IMR-90 (cell line): ENCODE measurements at regions not wholly inside any gene's neighbourhood (a gene's known extent, or its start where the extent isn't known, plus 50 kb on each side); places are given as distances from the start of the nearest gene placed in this dataset.

ENCODE experiments used
- ATAC-seq: fragments of 200-7000 bp; cut with Tn5 transposase; 2 replicates; pipeline ENCODE4 v1.9.1; 2020; ENCODE audit warnings: low read depth, mild to moderate bottlenecking, moderate library complexity
- BruUV-seq: library from RNA; stranded (reverse); fragments of 400-500 nt; replicated peaks from 2 replicates; lab custom pipeline; 2021; lab: Mats Ljungman, UMichigan
- CTCF ChIA-PET: fragments of 300-600 bp; formaldehyde crosslinking; extraction: SDS; loops from one replicate; lab custom pipeline; 2021; ENCODE audit warnings: antibody characterized with exemption; lab: Yijun Ruan, JAX
- POLR2A ChIA-PET: fragments of 300-600 bp; sonication (Branson Sonifier 250); formaldehyde crosslinking; loops from one replicate; lab custom pipeline; 2022; ENCODE audit warnings: antibody characterized with exemption; ENCODE audit not compliant: unreplicated experiment; lab: Charles Lee
- DNase-seq: peaks from one replicate; pipeline ENCODE4 v3.0.0; 2013
- H2AFZ ChIP-seq: replicated peaks from 2 replicates; pipeline ENCODE3; 2013; ENCODE audit warnings: low read length, mild to moderate bottlenecking; ENCODE audit not compliant: poor library complexity
- H2AK5ac ChIP-seq: 2 replicates; pipeline ENCODE4 v1.6.1; 2013; ENCODE audit warnings: low read depth, low read length, inconsistent platforms
- H2AK9ac ChIP-seq: replicated peaks from 2 replicates; pipeline ENCODE3; 2013; ENCODE audit warnings: mild to moderate bottlenecking, low read depth, low read length, moderate library complexity; ENCODE audit not compliant: poor library complexity
- H2BK120ac ChIP-seq: 2 replicates; pipeline ENCODE4 v1.6.1; 2013; ENCODE audit warnings: low read depth, low read length, inconsistent platforms
- H2BK15ac ChIP-seq: 3 replicates; pipeline ENCODE4 v1.6.1; 2013; ENCODE audit warnings: low read depth, low read length, inconsistent platforms
- H2BK20ac ChIP-seq: 2 replicates; pipeline ENCODE4 v1.6.1; 2013; ENCODE audit warnings: low read depth, mild to moderate bottlenecking, inconsistent platforms, low read length, moderate library complexity
- H2BK5ac ChIP-seq: 2 replicates; pipeline ENCODE4 v1.6.1; 2013; ENCODE audit warnings: mild to moderate bottlenecking, low read depth, low read length, inconsistent platforms; ENCODE audit not compliant: poor library complexity, severe bottlenecking
- H3K14ac ChIP-seq: replicated peaks from 2 replicates; pipeline ENCODE4 v1.6.1; 2013; ENCODE audit warnings: low read depth, low read length, inconsistent platforms
- H3K18ac ChIP-seq: 2 replicates; pipeline ENCODE4 v1.6.1; 2013; ENCODE audit warnings: low read depth, low read length, control low read depth
- H3K23ac ChIP-seq: 2 replicates; pipeline ENCODE4 v1.6.1; 2013; ENCODE audit warnings: low read depth, low read length, inconsistent platforms
- H3K27ac ChIP-seq: 2 replicates; pipeline ENCODE4 v1.5.1; 2013; ENCODE audit warnings: mild to moderate bottlenecking, control low read depth, low read length; ENCODE audit not compliant: insufficient read depth
- H3K27me3 ChIP-seq: 2 replicates; pipeline ENCODE4 v1.6.1; 2013; ENCODE audit warnings: low read length; ENCODE audit not compliant: control insufficient read depth, insufficient read depth
- H3K36me3 ChIP-seq: 2 replicates; pipeline ENCODE4 v1.6.1; 2013; ENCODE audit warnings: low read length, mixed read lengths; ENCODE audit not compliant: control insufficient read depth, insufficient read depth
- H3K4ac ChIP-seq: 2 replicates; pipeline ENCODE4 v1.6.1; 2013; ENCODE audit warnings: low read depth, low read length, inconsistent platforms
- H3K4me1 ChIP-seq: 2 replicates; pipeline ENCODE4 v1.6.1; 2013; ENCODE audit warnings: low read length, mixed read lengths; ENCODE audit not compliant: control insufficient read depth, insufficient read depth
- H3K4me2 ChIP-seq: 2 replicates; pipeline ENCODE4 v1.6.1; 2013; ENCODE audit warnings: low read depth, mild to moderate bottlenecking, control low read depth, low read length, moderate library complexity
- H3K4me3 ChIP-seq: 2 replicates; pipeline ENCODE4 v1.5.1; 2013; ENCODE audit warnings: low read depth, mild to moderate bottlenecking, control low read depth, low read length, moderate library complexity; ENCODE audit not compliant: insufficient read depth
- H3K56ac ChIP-seq: 2 replicates; pipeline ENCODE4 v1.6.1; 2013; ENCODE audit warnings: low read length, inconsistent platforms; ENCODE audit not compliant: insufficient read depth; ENCODE audit errors: extremely low read depth
- H3K79me1 ChIP-seq, 2 experiments: 2 replicates each; pipeline ENCODE4 v1.6.1; 2013; ENCODE audit warnings: low read length in 2 of 2, inconsistent platforms in 1 of 2, low read depth in 1 of 2
- H3K9ac ChIP-seq: 2 replicates; pipeline ENCODE4 v1.6.1; 2013; ENCODE audit warnings: low read depth, low read length, control low read depth
- H3K9me1 ChIP-seq: 2 replicates; pipeline ENCODE4 v1.6.1; 2013; ENCODE audit warnings: low read length, inconsistent platforms; ENCODE audit not compliant: insufficient read depth
- H3K9me3 ChIP-seq: 2 replicates; pipeline ENCODE4 v1.6.1; 2013; ENCODE audit warnings: low read length; ENCODE audit not compliant: control insufficient read depth, insufficient read depth
- H4K20me1 ChIP-seq: 2 replicates; pipeline ENCODE4 v1.6.1; 2013; ENCODE audit warnings: low read length, inconsistent platforms; ENCODE audit not compliant: insufficient read depth
- H4K5ac ChIP-seq: 2 replicates; pipeline ENCODE4 v1.6.1; 2013; ENCODE audit warnings: mild to moderate bottlenecking, low read depth, low read length, control low read depth
- H4K8ac ChIP-seq, 2 experiments: 2 replicates each; pipeline ENCODE4 v1.6.1; 2013; ENCODE audit warnings: low read depth in 2 of 2, low read length in 2 of 2, control low read depth in 1 of 2, inconsistent platforms in 1 of 2
- H4K91ac ChIP-seq: 2 replicates; pipeline ENCODE4 v1.6.1; 2013; ENCODE audit warnings: low read depth, low read length, inconsistent platforms; ENCODE audit not compliant: insufficient read depth
- BHLHE40 ChIP-seq: fragments of 150-350 bp; IDR thresholded peaks from 2 replicates; pipeline ENCODE4 v1.6.1; 2016; ENCODE audit warnings: mild to moderate bottlenecking, low read depth, low read length
- CEBPB ChIP-seq: IDR thresholded peaks from 2 replicates; pipeline ENCODE4 v1.6.1; 2012; ENCODE audit warnings: low read depth, low read length, improper control_type of control experiment
- CHD1 ChIP-seq: IDR thresholded peaks from 2 replicates; pipeline ENCODE4 v1.6.1; 2012; ENCODE audit warnings: low read depth, low read length, improper control_type of control experiment
- FOS ChIP-seq: fragments of 150-350 bp; IDR thresholded peaks from 2 replicates; pipeline ENCODE4 v1.6.1; 2016; ENCODE audit warnings: low read depth, low read length
- MAFK ChIP-seq: IDR thresholded peaks from 2 replicates; pipeline ENCODE4 v1.6.1; 2012; ENCODE audit warnings: low read depth, low read length, improper control_type of control experiment
- MAZ ChIP-seq: IDR thresholded peaks from 2 replicates; pipeline ENCODE4 v1.6.1; 2012; ENCODE audit warnings: low read depth, mild to moderate bottlenecking, low read length, improper control_type of control experiment, moderate library complexity, borderline replicate concordance
- MXI1 ChIP-seq: IDR thresholded peaks from 2 replicates; pipeline ENCODE4 v1.6.1; 2012; ENCODE audit warnings: low read depth, mild to moderate bottlenecking, low read length, moderate library complexity, borderline replicate concordance
- NFE2L2 ChIP-seq: fragments of 150-350 bp; IDR thresholded peaks from 2 replicates; pipeline ENCODE4 v1.6.1; 2016; ENCODE audit warnings: low read depth, mild to moderate bottlenecking, low read length
- POLR2A ChIP-seq: IDR thresholded peaks from 2 replicates; pipeline ENCODE4 v1.6.1; 2012; ENCODE audit warnings: mild to moderate bottlenecking, low read depth, low read length
- RAD21 ChIP-seq: IDR thresholded peaks from 2 replicates; pipeline ENCODE4 v1.6.1; 2012; ENCODE audit warnings: low read length, improper control_type of control experiment
- RCOR1 ChIP-seq: IDR thresholded peaks from 2 replicates; pipeline ENCODE4 v1.6.1; 2012; ENCODE audit warnings: mild to moderate bottlenecking, low read length, improper control_type of control experiment; ENCODE audit not compliant: insufficient replicate concordance
- RFX5 ChIP-seq: IDR thresholded peaks from 2 replicates; pipeline ENCODE4 v1.8.0; 2012; ENCODE audit warnings: low read depth, mild to moderate bottlenecking, low read length, moderate library complexity
- SMC3 ChIP-seq: fragments of 150-350 bp; IDR thresholded peaks from 2 replicates; pipeline ENCODE4 v1.6.1; 2016; ENCODE audit warnings: low read depth, mild to moderate bottlenecking, antibody characterized with exemption, low read length, moderate library complexity
- WGBS, 2 experiments: methylation state at CpG; one replicate each; pipeline versions ENCODE4 v1.1.5 to v1.1.7; 2013; ENCODE audit warnings: missing lambda C conversion rate in 2 of 2; ENCODE audit not compliant: insufficient read length in 1 of 2; ENCODE audit errors: extremely low coverage in 2 of 2; 5-methylcytosine and 5-hydroxymethylcytosine counted together
- dilution Hi-C: fragments of 300-500 bp; cut with HindIII; formaldehyde crosslinking; loops from one replicate; pipeline ENCODE4 v1.14.3; 2018; ENCODE audit warnings: low sequenced_read_pairs; ENCODE audit not compliant: unreplicated experiment
- in situ Hi-C: fragments of 300-500 bp; cut with MboI; formaldehyde crosslinking; loops from 3 replicates; pipeline ENCODE4 v1.14.3; 2019; ENCODE audit warnings: low sequenced_read_pairs, inconsistent platforms, mixed read lengths
- intact Hi-C: fragments of 100-400 bp; cut with micrococcal nuclease; formaldehyde crosslinking; loops from 2 replicates; pipeline ENCODE4 v1.10.0; 2022
- TF ChIP-seq, protein P1 (sequence below): conservative IDR thresholded peaks from 2 replicates; pipeline ENCODE4 v1.5.1; 2012; ENCODE audit warnings: mild to moderate bottlenecking, low read depth, low read length, improper control_type of control experiment
- TF ChIP-seq, protein P2 (sequence below): fragments of 150-350 bp; IDR thresholded peaks from 2 replicates; pipeline ENCODE4 v1.6.1; 2017; ENCODE audit warnings: mild to moderate bottlenecking, antibody characterized with exemption, low read length, low read depth
- TF ChIP-seq, protein P3 (sequence below): fragments of 150-350 bp; IDR thresholded peaks from 2 replicates; pipeline ENCODE4 v1.6.1; 2016; ENCODE audit warnings: low read depth, mild to moderate bottlenecking, low read length, moderate library complexity, borderline replicate concordance

DNA sequence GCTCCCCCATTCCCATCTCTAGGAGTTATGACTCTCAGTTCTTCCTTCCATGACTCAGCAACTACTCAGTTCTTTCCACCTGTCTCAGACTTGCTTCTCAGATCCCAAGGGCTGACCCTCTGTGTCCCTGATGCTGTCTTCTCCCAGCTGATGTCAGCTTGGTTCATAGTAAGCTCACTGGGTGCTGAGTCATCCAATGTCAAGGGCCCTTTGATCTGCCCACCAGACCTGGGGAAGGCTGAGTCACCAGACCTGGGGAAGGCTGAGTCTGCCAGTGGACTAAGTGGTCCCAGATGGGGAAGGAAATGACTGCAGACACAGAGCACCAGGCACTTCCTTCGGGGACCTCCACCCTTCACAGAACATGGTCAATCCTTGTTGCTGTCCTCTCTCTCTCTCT lies 76.1 kb upstream of the ZEB1 start:
- no TSS peak for BruUV-seq
- dilution Hi-C loops, result no loop called here

More for the DNA sequence above, 76.1 kb upstream of the ZEB1 start:
- Histone ChIP-seq H3K56ac (no peak overlapping the region), H3K79me1 (peaks cover 0 to 6% of the 10 kb centered on the region in 2 experiments; a peak in 1 of 4 replicates), H2BK20ac (peak overlapping the region; percentile 80), H3K9me1 (peaks cover 10% of the 10 kb centered on the region), H4K91ac (peak overlapping the region; percentile 67; the same call in 1 of the 2 replicates), H3K4me1 (peaks cover 9% of the 10 kb centered on the region), H2BK120ac (peak overlapping the region; percentile 92), H4K5ac (peak overlapping the region; percentile 0; the same call in 1 of the 2 replicates), H2BK15ac (peak overlapping the region; percentile 12; the same call in 2 of the 3 replicates), H3K36me3 (no peaks in the 10 kb centered on the region), H3K4me2 (no peak overlapping the region; the same call in 1 of the 2 replicates), H3K14ac (peak overlapping the region; percentile 76), H2AK9ac (no peak overlapping the region), H4K20me1 (no peaks in the 10 kb centered on the region), H3K9me3 (no peaks in the 10 kb centered on the region), H3K4ac (peak overlapping the region; percentile 76), H3K27ac (peak overlapping the region; percentile 2; the same call in 1 of the 2 replicates), H3K18ac (peak overlapping the region; percentile 33; the same call in 1 of the 2 replicates), H3K4me3 (no peak overlapping the region), H3K27me3 (no peaks in the 10 kb centered on the region), H2AK5ac (peak overlapping the region; percentile 38), H3K23ac (peak overlapping the region; percentile 60; the same call in 1 of the 2 replicates), H4K8ac (peak overlapping the region in 1 of 2 experiments; percentile 71; a peak in 2 of 4 replicates), H3K9ac (no peak overlapping the region), H2AFZ (peak overlapping the region; percentile 44), H2BK5ac (peak overlapping the region; percentile 86)
- in situ Hi-C loops, result no loop called here
- ChIA-PET POLR2A (no interaction called here), CTCF (interaction anchor here (0.6 kb wide), 1 partner anchor 52 kb away, joined by 3 read pairs; no protein-coding TSS in a partner anchor)
- ATAC-seq (peak; percentile 88), DNase-seq (peak; percentile 99)
- intact Hi-C loops, result no loop called here
- WGBS, 2 experiments, result no CpG with 5 or more reads among the region's 1 CpG
- TF ChIP-seq, protein P1, sequence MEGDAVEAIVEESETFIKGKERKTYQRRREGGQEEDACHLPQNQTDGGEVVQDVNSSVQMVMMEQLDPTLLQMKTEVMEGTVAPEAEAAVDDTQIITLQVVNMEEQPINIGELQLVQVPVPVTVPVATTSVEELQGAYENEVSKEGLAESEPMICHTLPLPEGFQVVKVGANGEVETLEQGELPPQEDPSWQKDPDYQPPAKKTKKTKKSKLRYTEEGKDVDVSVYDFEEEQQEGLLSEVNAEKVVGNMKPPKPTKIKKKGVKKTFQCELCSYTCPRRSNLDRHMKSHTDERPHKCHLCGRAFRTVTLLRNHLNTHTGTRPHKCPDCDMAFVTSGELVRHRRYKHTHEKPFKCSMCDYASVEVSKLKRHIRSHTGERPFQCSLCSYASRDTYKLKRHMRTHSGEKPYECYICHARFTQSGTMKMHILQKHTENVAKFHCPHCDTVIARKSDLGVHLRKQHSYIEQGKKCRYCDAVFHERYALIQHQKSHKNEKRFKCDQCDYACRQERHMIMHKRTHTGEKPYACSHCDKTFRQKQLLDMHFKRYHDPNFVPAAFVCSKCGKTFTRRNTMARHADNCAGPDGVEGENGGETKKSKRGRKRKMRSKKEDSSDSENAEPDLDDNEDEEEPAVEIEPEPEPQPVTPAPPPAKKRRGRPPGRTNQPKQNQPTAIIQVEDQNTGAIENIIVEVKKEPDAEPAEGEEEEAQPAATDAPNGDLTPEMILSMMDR, result no peak
- TF ChIP-seq MXI1, result no peak
- TF ChIP-seq POLR2A, result no peak
- TF ChIP-seq, protein P2, sequence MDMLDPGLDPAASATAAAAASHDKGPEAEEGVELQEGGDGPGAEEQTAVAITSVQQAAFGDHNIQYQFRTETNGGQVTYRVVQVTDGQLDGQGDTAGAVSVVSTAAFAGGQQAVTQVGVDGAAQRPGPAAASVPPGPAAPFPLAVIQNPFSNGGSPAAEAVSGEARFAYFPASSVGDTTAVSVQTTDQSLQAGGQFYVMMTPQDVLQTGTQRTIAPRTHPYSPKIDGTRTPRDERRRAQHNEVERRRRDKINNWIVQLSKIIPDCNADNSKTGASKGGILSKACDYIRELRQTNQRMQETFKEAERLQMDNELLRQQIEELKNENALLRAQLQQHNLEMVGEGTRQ, result no peak
- TF ChIP-seq NFE2L2, result peak; percentile 96
- peak; percentile 81 for TF ChIP-seq MAFK
- peak; percentile 97 for TF ChIP-seq FOS
- TF ChIP-seq RAD21, result peak; percentile 14
- no peak for TF ChIP-seq BHLHE40
- TF ChIP-seq CEBPB, result no peak
- peak; percentile 78 for TF ChIP-seq RCOR1
- TF ChIP-seq RFX5, result no peak
- TF ChIP-seq SMC3, result 0 out of 2 replicates have a peak, but pooled peaks have one; percentile 3
- TF ChIP-seq, protein P3, sequence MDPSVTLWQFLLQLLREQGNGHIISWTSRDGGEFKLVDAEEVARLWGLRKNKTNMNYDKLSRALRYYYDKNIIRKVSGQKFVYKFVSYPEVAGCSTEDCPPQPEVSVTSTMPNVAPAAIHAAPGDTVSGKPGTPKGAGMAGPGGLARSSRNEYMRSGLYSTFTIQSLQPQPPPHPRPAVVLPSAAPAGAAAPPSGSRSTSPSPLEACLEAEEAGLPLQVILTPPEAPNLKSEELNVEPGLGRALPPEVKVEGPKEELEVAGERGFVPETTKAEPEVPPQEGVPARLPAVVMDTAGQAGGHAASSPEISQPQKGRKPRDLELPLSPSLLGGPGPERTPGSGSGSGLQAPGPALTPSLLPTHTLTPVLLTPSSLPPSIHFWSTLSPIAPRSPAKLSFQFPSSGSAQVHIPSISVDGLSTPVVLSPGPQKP, result no peak
- no peak for TF ChIP-seq CHD1
- TF ChIP-seq MAZ, result no peak; the same call in 1 of the 2 replicates
